NCI-H82 treated with DMSO at 0.1 percent for 48 hours (cell line): ENCODE measurements at regions not wholly inside any gene's neighbourhood (a gene's known extent, or its start where the extent isn't known, plus 50 kb on each side); places are given as distances from the start of the nearest gene placed in this dataset.
"Not testable (repeated sequence)": the region's sequence is repeated elsewhere in the genome, so short reads cannot be mapped to it uniquely, and the experiment has no call there.

Experiments used
- DNase-seq: peaks from one replicate; lab custom pipeline; 2025; ENCODE audit not compliant: unreplicated experiment; lab: John Stamatoyannopoulos, UW

GRCh38 chr12:62021808-62022207 lies 238.4 kb upstream of the USP15 start:
- no peak for DNase-seq

GRCh38 chr12:62028536-62028935 lies 231.7 kb upstream of the USP15 start:
- no peak for DNase-seq

GRCh38 chr12:62032870-62033269 lies 227.3 kb upstream of the USP15 start:
- no peak for DNase-seq

GRCh38 chr12:62044450-62045135 lies 215.6 kb upstream of the USP15 start:
- no peak for DNase-seq

GRCh38 chr12:62045211-62045610 lies 215.0 kb upstream of the USP15 start:
- DNase-seq, result no peak

- no peak for DNase-seq
Measured at GRCh38 chr12:62050785-62051184, 209.4 kb upstream of the USP15 start.

- DNase-seq, result no peak
Measured at GRCh38 chr12:62069976-62070375, 190.2 kb upstream of the USP15 start.

GRCh38 chr12:62073236-62073635 lies 187.0 kb upstream of the USP15 start:
- not testable (repeated sequence) for DNase-seq

GRCh38 chr12:62075870-62076269 lies 184.3 kb upstream of the USP15 start:
- no peak for DNase-seq

GRCh38 chr12:62078020-62078419 lies 182.2 kb upstream of the USP15 start:
- DNase-seq, result no peak

GRCh38 chr12:62082448-62082847 lies 177.8 kb upstream of the USP15 start:
- DNase-seq, result no peak

GRCh38 chr12:62098132-62098531 lies 162.1 kb upstream of the USP15 start:
- no peak for DNase-seq

GRCh38 chr12:62103748-62104147 lies 156.5 kb upstream of the USP15 start:
- DNase-seq, result no peak

- DNase-seq, result no peak
Measured at GRCh38 chr12:62106547-62107185, 153.5 kb upstream of the USP15 start.

GRCh38 chr12:62113366-62114011 lies 146.7 kb upstream of the USP15 start:
- no peak for DNase-seq

GRCh38 chr12:62116986-62117385 lies 143.2 kb upstream of the USP15 start:
- no peak for DNase-seq

- peak; percentile 28 for DNase-seq
Measured at GRCh38 chr12:62123721-62124203, 136.4 kb upstream of the USP15 start.

GRCh38 chr12:62127516-62127915 lies 132.7 kb upstream of the USP15 start:
- DNase-seq, result no peak

- no peak for DNase-seq
Measured at GRCh38 chr12:62128175-62128975, 131.8 kb upstream of the USP15 start.

GRCh38 chr12:62129291-62129690 lies 130.9 kb upstream of the USP15 start:
- no peak for DNase-seq

- no peak for DNase-seq
Measured at GRCh38 chr12:62130402-62130801, 129.8 kb upstream of the USP15 start.
